ENCODE measurements at regions not wholly inside any gene's neighbourhood (a gene's known extent, or its start where the extent isn't known, plus 50 kb on each side); places are given as distances from the start of the nearest gene placed in this dataset.

GRCh38 chr2:65921116-65921515 lies 488.7 kb upstream of the SPRED2 start (continued):
- no peak for TF ChIP-seq CHD7 (IDR thresholded peaks at IDR 0.05; ENCODE audit: insufficient replicate concordance, low read length)
